SU-DHL-6 (cell line): ENCODE measurements at regions not wholly inside any gene's neighbourhood (a gene's known extent, or its start where the extent isn't known, plus 50 kb on each side); places are given as distances from the start of the nearest gene placed in this dataset.

Experiments
- EZH2phosphoT487 ChIP-seq: fragments of 200-600 bp; sonication (generic), shearing (Covaris generic); conservative IDR thresholded peaks from 2 replicates; pipeline ENCODE4 v1.6.1; 2018; ENCODE audit warnings: mild to moderate bottlenecking, antibody characterized with exemption, low read length, moderate library complexity, mixed read lengths
- TF ChIP-seq, protein P1 (sequence below): fragments of 200-600 bp; sonication (generic); IDR thresholded peaks from one replicate; pipeline ENCODE4 v1.5.1; 2017; ENCODE audit warnings: antibody characterized with exemption, mild to moderate bottlenecking, low read length, moderate library complexity; ENCODE audit not compliant: insufficient read depth, poor library complexity, severe bottlenecking

GRCh38 chr4:164572877-164573279 lies 181.1 kb upstream of the SMIM31 start:
- TF ChIP-seq, protein P1, sequence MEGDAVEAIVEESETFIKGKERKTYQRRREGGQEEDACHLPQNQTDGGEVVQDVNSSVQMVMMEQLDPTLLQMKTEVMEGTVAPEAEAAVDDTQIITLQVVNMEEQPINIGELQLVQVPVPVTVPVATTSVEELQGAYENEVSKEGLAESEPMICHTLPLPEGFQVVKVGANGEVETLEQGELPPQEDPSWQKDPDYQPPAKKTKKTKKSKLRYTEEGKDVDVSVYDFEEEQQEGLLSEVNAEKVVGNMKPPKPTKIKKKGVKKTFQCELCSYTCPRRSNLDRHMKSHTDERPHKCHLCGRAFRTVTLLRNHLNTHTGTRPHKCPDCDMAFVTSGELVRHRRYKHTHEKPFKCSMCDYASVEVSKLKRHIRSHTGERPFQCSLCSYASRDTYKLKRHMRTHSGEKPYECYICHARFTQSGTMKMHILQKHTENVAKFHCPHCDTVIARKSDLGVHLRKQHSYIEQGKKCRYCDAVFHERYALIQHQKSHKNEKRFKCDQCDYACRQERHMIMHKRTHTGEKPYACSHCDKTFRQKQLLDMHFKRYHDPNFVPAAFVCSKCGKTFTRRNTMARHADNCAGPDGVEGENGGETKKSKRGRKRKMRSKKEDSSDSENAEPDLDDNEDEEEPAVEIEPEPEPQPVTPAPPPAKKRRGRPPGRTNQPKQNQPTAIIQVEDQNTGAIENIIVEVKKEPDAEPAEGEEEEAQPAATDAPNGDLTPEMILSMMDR, result no peak
- TF ChIP-seq EZH2phosphoT487, result no peak
